SK-N-SH treated with all-trans-retinoic acid at 6 μM for 48 hours (cell line): ENCODE measurements at regions not wholly inside any gene's neighbourhood (a gene's known extent, or its start where the extent isn't known, plus 50 kb on each side); places are given as distances from the start of the nearest gene placed in this dataset.

Source experiments
- OSR1 ChIP-seq: fragments of 250-450 bp; sonication (Bioruptor Pico); IDR thresholded peaks from 2 replicates; pipeline ENCODE4 v1.8.0; 2022; ENCODE audit warnings: moderate library complexity, mild to moderate bottlenecking, inconsistent platforms
- RARB ChIP-seq: fragments of 250-450 bp; sonication (Bioruptor Pico); IDR thresholded peaks from 2 replicates; pipeline ENCODE4 v1.8.0; 2021; ENCODE audit warnings: mild to moderate bottlenecking, moderate library complexity
- TF ChIP-seq, protein P1 (sequence below): fragments of 250-450 bp; sonication (Bioruptor Pico); IDR thresholded peaks from 2 replicates; pipeline ENCODE4 v1.5.1; 2021; ENCODE audit warnings: mild to moderate bottlenecking, moderate library complexity
- TF ChIP-seq, protein P2 (sequence below): fragments of 250-450 bp; sonication (Bioruptor Pico); IDR thresholded peaks from 2 replicates; pipeline ENCODE4 v1.8.0; 2020; ENCODE audit warnings: mild to moderate bottlenecking, moderate library complexity, borderline replicate concordance

DNA sequence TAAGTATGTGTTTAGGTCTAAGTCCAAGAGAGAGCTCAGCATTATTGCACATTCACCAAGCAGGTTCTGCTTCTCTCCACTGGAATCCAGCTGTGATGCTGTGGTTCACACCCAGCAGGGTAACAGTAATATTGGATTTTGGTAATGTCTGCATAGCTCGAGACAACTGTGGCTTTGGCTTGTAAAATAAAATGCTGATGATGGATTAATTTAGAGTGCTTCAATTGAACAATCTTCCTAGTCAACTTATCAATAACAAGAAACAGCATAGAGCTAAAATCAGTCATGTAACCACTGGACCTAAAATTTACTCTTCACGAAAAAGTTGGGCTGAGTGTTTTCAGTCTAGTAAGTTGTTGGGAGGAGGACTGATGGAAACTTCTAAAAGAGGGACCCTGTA, 709.2 kb downstream of the TYW1 start:
- TF ChIP-seq, protein P1, sequence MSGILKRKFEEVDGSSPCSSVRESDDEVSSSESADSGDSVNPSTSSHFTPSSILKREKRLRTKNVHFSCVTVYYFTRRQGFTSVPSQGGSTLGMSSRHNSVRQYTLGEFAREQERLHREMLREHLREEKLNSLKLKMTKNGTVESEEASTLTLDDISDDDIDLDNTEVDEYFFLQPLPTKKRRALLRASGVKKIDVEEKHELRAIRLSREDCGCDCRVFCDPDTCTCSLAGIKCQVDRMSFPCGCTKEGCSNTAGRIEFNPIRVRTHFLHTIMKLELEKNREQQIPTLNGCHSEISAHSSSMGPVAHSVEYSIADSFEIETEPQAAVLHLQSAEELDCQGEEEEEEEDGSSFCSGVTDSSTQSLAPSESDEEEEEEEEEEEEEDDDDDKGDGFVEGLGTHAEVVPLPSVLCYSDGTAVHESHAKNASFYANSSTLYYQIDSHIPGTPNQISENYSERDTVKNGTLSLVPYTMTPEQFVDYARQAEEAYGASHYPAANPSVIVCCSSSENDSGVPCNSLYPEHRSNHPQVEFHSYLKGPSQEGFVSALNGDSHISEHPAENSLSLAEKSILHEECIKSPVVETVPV (CRISPR knock-in tag): no peak
- TF ChIP-seq OSR1 (CRISPR knock-in tag) (no peak), RARB (CRISPR knock-in tag) (no peak)
- TF ChIP-seq, protein P2, sequence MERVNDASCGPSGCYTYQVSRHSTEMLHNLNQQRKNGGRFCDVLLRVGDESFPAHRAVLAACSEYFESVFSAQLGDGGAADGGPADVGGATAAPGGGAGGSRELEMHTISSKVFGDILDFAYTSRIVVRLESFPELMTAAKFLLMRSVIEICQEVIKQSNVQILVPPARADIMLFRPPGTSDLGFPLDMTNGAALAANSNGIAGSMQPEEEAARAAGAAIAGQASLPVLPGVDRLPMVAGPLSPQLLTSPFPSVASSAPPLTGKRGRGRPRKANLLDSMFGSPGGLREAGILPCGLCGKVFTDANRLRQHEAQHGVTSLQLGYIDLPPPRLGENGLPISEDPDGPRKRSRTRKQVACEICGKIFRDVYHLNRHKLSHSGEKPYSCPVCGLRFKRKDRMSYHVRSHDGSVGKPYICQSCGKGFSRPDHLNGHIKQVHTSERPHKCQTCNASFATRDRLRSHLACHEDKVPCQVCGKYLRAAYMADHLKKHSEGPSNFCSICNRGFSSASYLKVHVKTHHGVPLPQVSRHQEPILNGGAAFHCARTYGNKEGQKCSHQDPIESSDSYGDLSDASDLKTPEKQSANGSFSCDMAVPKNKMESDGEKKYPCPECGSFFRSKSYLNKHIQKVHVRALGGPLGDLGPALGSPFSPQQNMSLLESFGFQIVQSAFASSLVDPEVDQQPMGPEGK: no peak
